ENCODE measurements at regions not wholly inside any gene's neighbourhood (a gene's known extent, or its start where the extent isn't known, plus 50 kb on each side); places are given as distances from the start of the nearest gene placed in this dataset.

- DNase-seq (ENCODE audit: low read depth in 2 of 2) = no peak
Measured at GRCh38 chr3:137958636-137959035, 51.3 kb upstream of the CLDN18 start.
